RWPE2 (cell line): ENCODE measurements at regions not wholly inside any gene's neighbourhood (a gene's known extent, or its start where the extent isn't known, plus 50 kb on each side); places are given as distances from the start of the nearest gene placed in this dataset.

Experiments
- ATAC-seq: fragments of 200-7000 bp; cut with Tn5 transposase; 3 replicates; pipeline ENCODE4 v1.9.1; 2021; ENCODE audit warnings: low read depth
- DNase-seq: peaks from one replicate; pipeline ENCODE4 v3.0.0-alpha.2; 2020; ENCODE audit warnings: low spot score
- H3K27ac ChIP-seq: fragments of 450-650 bp; 2 replicates; pipeline ENCODE4 v1.5.1; 2017; ENCODE audit warnings: mild to moderate bottlenecking; ENCODE audit not compliant: poor library complexity, severe bottlenecking
- H3K27me3 ChIP-seq: fragments of 250-450 bp; sonication (Bioruptor Pico); 2 replicates; pipeline ENCODE4 v1.5.1; 2021; ENCODE audit warnings: mild to moderate bottlenecking, moderate library complexity; ENCODE audit not compliant: insufficient read depth, poor library complexity, severe bottlenecking
- H3K36me3 ChIP-seq: fragments of 250-450 bp; sonication (Bioruptor Pico); 2 replicates; pipeline ENCODE4 v1.5.1; 2020; ENCODE audit warnings: low read depth, mild to moderate bottlenecking, moderate library complexity
- H3K4me1 ChIP-seq: fragments of 250-450 bp; sonication (Bioruptor Pico); 2 replicates; pipeline ENCODE4 v1.5.1; 2021; ENCODE audit warnings: mild to moderate bottlenecking, moderate library complexity; ENCODE audit not compliant: insufficient read depth, poor library complexity, severe bottlenecking
- H3K4me3 ChIP-seq: fragments of 250-450 bp; sonication (Bioruptor Pico); 2 replicates; pipeline ENCODE4 v1.5.1; 2021; ENCODE audit warnings: mild to moderate bottlenecking, moderate library complexity; ENCODE audit not compliant: severe bottlenecking
- H3K9me3 ChIP-seq: fragments of 250-450 bp; sonication (Bioruptor Pico); 2 replicates; pipeline ENCODE4 v1.5.1; 2021; ENCODE audit warnings: mild to moderate bottlenecking, moderate library complexity; ENCODE audit not compliant: severe bottlenecking
- TF ChIP-seq, protein P1 (sequence below): fragments of 450-650 bp; IDR thresholded peaks from one replicate; pipeline ENCODE4 v1.5.1; 2017; ENCODE audit warnings: mild to moderate bottlenecking, moderate library complexity; ENCODE audit not compliant: poor library complexity, severe bottlenecking

DNA sequence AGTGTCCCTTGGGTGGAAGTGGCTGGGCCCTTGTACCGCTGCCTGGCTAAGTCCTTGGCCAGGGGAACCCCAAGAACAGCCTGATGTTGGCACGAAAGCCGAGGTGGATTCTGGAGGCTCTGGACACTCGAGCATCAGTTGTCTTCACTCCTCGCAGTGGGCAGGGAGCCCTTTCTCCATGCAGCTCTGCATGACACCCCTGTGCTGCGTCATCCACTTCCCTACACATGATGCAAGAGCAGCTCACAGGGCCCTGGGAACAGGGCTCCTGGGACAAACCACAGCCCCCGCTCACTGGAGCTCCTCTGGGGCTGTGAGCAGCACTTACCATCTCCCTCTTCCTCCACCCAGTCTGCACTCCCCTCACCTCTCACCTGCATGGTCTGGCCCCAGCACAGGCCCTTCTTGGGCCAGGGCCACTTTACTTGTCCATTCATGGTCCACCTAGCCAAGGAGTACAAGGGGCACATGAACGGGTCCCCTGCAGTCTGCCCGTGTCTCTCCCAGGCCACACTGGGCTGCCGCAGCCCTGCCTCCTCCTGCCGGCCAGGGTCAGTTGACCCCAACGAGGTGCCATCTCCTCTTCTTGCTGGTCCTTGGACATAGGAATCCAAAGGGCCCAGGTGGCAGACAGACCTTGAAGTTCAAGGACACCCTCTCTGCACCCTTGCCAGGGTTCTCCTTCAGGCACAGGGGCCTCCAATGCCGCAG is 66.5 kb downstream of the IGF2 start:
- no peak for ATAC-seq
- Histone ChIP-seq H3K27ac (no peak overlapping the region), H3K4me3 (no peak overlapping the region), H3K27me3 (no peaks in the 10 kb centered on the region), H3K9me3 (no peaks in the 10 kb centered on the region), H3K36me3 (no peaks in the 10 kb centered on the region), H3K4me1 (peaks cover 22% of the 10 kb centered on the region)
- TF ChIP-seq, protein P1, sequence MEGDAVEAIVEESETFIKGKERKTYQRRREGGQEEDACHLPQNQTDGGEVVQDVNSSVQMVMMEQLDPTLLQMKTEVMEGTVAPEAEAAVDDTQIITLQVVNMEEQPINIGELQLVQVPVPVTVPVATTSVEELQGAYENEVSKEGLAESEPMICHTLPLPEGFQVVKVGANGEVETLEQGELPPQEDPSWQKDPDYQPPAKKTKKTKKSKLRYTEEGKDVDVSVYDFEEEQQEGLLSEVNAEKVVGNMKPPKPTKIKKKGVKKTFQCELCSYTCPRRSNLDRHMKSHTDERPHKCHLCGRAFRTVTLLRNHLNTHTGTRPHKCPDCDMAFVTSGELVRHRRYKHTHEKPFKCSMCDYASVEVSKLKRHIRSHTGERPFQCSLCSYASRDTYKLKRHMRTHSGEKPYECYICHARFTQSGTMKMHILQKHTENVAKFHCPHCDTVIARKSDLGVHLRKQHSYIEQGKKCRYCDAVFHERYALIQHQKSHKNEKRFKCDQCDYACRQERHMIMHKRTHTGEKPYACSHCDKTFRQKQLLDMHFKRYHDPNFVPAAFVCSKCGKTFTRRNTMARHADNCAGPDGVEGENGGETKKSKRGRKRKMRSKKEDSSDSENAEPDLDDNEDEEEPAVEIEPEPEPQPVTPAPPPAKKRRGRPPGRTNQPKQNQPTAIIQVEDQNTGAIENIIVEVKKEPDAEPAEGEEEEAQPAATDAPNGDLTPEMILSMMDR: no peak
- DNase-seq: no peak

DNA sequence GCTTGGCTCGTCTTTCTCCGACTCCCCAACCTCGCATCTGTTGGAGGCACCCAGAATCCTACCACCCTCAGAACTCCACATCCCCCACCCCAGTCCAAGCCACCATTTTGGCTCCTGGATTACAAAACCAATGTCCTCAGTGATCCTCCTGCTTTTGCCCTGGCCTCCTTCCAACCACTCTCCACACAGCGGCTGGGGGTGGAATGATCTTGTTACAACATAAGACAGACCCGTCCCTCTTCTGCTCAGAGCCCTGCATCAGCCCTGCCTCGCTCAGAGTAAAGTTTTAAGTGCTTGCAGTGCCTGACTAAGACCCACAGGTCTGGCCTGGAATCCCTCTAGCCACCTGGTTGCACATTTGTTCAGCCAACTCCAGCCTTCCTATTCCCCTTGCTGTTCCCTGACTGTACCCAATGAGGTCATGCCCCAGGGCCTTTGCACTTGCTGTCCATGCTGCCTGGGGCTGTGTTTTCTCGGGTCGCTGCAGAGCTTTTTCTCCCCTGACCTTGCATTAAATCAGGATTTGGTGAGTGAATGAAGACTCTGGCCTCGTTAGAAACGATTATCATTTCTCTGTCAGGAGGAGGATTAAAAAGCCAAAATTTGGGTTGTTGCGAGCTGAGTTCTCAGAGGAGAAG is 67.3 kb downstream of the IGF2 start:
- Histone ChIP-seq H3K27ac (no peak overlapping the region), H3K9me3 (no peaks in the 10 kb centered on the region), H3K27me3 (no peaks in the 10 kb centered on the region), H3K4me1 (peaks cover 14% of the 10 kb centered on the region), H3K36me3 (no peaks in the 10 kb centered on the region), H3K4me3 (no peak overlapping the region)
- TF ChIP-seq, protein P1: no peak
- ATAC-seq (no peak), DNase-seq (no peak)
